PFSK-1 (cell line): ENCODE measurements at regions not wholly inside any gene's neighbourhood (a gene's known extent, or its start where the extent isn't known, plus 50 kb on each side); places are given as distances from the start of the nearest gene placed in this dataset.

Experiments
- FOXP2 ChIP-seq: optimal IDR thresholded peaks from 2 replicates; pipeline ENCODE3; 2011; ENCODE audit warnings: borderline replicate concordance, control low read depth, inconsistent platforms; ENCODE audit not compliant: insufficient read depth; ENCODE audit errors: extremely low read length, extremely low read depth
- POLR2AphosphoS5 ChIP-seq: IDR thresholded peaks from 2 replicates; pipeline ENCODE4 v1.6.1; 2012; ENCODE audit warnings: low read depth, mild to moderate bottlenecking, control low read depth, low read length, moderate library complexity
- SIN3A ChIP-seq: IDR thresholded peaks from 2 replicates; pipeline ENCODE4 v1.6.1; 2012; ENCODE audit warnings: mild to moderate bottlenecking, low read length, moderate library complexity, borderline replicate concordance; ENCODE audit not compliant: insufficient read depth
- TAF1 ChIP-seq: IDR thresholded peaks from 2 replicates; pipeline ENCODE4 v1.6.1; 2012; ENCODE audit warnings: low read length, control low read depth, borderline replicate concordance; ENCODE audit not compliant: insufficient read depth
- TF ChIP-seq, protein P1 (sequence below), 2 experiments: IDR thresholded peaks; 2 replicates each; pipeline versions ENCODE4 v1.6.1 to v1.8.0; 2011 to 2012; ENCODE audit warnings: low read depth in 2 of 2, low read length in 2 of 2, control low read depth in 1 of 2, inconsistent platforms in 1 of 2, mild to moderate bottlenecking in 1 of 2, moderate library complexity in 1 of 2; ENCODE audit not compliant: insufficient read depth in 1 of 2

DNA sequence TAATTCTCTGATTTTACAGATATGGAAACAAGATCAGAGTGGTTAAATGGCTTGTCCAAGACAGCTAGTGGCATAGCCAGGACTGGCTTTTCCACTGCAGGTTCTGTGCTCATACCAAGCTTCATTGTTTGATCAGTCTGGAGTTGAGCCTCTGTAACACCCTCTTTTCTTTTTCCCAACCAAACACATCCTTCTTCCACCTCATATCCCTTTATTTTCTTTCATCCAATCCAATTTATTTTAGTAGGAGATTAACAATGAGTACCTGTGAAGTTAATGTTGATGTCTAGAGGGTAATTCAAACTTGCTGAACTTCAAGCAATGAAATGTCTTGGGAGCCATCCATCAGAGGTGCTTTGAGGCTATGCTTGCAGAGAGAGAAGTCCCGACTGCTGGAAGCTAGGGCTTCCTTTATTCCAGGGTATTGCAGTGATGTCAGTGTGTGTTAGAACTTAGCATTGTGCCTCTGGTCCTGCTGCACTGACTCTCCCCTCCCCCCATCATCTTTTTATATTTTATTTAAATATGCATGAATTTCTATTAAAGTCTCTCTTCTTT lies 452.1 kb upstream of the PDE3A start:
- TF ChIP-seq SIN3A (no peak), TAF1 (no peak), FOXP2 (no peak), POLR2AphosphoS5 (no peak)
- TF ChIP-seq, protein P1, sequence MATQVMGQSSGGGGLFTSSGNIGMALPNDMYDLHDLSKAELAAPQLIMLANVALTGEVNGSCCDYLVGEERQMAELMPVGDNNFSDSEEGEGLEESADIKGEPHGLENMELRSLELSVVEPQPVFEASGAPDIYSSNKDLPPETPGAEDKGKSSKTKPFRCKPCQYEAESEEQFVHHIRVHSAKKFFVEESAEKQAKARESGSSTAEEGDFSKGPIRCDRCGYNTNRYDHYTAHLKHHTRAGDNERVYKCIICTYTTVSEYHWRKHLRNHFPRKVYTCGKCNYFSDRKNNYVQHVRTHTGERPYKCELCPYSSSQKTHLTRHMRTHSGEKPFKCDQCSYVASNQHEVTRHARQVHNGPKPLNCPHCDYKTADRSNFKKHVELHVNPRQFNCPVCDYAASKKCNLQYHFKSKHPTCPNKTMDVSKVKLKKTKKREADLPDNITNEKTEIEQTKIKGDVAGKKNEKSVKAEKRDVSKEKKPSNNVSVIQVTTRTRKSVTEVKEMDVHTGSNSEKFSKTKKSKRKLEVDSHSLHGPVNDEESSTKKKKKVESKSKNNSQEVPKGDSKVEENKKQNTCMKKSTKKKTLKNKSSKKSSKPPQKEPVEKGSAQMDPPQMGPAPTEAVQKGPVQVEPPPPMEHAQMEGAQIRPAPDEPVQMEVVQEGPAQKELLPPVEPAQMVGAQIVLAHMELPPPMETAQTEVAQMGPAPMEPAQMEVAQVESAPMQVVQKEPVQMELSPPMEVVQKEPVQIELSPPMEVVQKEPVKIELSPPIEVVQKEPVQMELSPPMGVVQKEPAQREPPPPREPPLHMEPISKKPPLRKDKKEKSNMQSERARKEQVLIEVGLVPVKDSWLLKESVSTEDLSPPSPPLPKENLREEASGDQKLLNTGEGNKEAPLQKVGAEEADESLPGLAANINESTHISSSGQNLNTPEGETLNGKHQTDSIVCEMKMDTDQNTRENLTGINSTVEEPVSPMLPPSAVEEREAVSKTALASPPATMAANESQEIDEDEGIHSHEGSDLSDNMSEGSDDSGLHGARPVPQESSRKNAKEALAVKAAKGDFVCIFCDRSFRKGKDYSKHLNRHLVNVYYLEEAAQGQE (IDR thresholded peaks at IDR 0.05; ENCODE audit: insufficient read depth in 1 of 2, low read depth in 2 of 2, low read length in 2 of 2), result no peak

DNA sequence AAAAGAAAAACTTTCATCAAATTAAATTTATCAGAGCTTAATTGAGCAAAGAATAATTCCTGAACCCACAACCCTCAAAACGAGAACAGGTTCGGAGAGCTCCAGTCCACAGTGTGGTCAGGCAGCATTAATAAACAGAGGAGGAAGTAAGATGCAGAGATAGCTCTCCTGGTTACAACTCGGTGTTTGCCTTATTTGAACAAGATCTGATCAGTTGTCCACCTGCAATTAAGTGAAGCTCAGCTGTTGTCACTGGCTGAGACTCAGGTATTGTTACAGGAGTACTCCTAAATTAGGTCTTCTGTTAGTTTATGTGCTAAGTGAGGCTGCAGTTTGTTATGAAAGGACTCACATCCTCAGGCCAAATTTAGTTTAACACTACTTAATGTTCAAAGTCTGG lies 451.4 kb upstream of the PDE3A start:
- TF ChIP-seq POLR2AphosphoS5 (no peak), FOXP2 (no peak), SIN3A (peak; percentile 22; the same call in 1 of the 2 replicates)
- TF ChIP-seq, protein P1 (IDR thresholded peaks at IDR 0.05; ENCODE audit: insufficient read depth in 1 of 2, low read depth in 2 of 2, low read length in 2 of 2), result 0 out of 4 replicates have a peak, but pooled peaks of 1 of the 2 experiments have one; percentile 35

DNA sequence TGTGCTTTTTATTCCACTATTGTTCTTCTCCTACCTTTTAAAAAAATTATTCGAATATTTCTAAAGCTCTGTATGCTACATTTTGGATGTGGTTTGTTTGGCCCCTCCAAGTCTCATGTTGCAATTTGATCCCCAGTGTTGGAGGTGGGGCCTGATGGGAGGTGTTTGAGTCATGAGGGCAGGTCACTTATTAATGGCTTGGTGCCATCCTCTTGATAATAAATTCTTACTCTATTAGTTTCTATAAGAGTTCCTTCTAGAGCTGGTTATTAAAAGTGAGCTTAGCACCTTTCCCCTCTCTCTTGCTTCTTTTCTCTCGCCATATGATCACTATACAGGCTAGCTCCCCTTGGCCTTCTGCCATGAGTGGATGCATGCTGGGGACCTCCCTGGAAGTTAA lies 445.6 kb upstream of the PDE3A start:
- TF ChIP-seq FOXP2 (no peak), TAF1 (no peak), POLR2AphosphoS5 (no peak), SIN3A (no peak)
- TF ChIP-seq, protein P1 (IDR thresholded peaks at IDR 0.05; ENCODE audit: insufficient read depth in 1 of 2, low read depth in 2 of 2, low read length in 2 of 2), result no peak

DNA sequence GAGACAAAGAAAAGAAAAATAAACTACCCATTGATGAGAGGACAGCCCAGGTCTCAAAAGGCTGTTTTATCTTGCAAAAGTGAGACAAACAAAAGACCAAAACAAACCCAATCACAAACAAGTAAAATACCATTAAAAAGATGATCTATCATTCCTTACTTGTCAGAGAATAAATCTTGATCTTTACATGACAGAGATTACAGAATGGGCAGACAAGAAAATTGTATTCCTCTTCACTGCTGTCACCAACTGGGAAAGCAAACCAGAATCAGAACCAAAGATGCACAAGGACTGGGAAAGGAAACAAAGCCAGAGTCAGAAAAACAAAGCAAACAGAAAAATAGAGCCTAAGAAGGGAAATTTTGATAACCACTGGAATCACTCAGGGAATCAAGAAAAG lies 444.0 kb upstream of the PDE3A start:
- TF ChIP-seq TAF1 (no peak), POLR2AphosphoS5 (no peak), FOXP2 (no peak), SIN3A (no peak)
- TF ChIP-seq, protein P1 (IDR thresholded peaks at IDR 0.05; ENCODE audit: insufficient read depth in 1 of 2, low read depth in 2 of 2, low read length in 2 of 2), result no peak

DNA sequence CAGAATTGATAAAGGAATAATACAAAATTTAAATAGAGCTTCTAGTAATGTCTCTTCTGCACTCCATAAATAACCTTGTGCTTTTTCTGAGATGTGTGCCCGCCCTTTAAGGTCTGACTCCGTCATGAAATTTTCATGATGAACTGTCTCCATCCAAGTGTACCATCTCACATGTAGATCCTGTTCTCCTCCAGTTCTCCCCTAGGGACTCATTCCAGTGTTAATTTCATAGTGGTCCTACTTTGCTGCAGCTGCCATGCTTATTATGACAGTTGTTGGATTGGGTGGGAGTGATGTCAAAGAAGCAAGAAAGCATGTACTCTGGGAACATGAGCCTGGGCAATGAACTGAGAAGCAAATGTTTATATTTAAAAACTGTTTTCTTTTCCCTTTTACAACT lies 442.5 kb upstream of the PDE3A start:
- TF ChIP-seq FOXP2 (no peak), TAF1 (no peak), POLR2AphosphoS5 (no peak), SIN3A (no peak)
- TF ChIP-seq, protein P1 (IDR thresholded peaks at IDR 0.05; ENCODE audit: insufficient read depth in 1 of 2, low read depth in 2 of 2, low read length in 2 of 2), result no peak
